SK-N-SH (cell line): ENCODE measurements at regions not wholly inside any gene's neighbourhood (a gene's known extent, or its start where the extent isn't known, plus 50 kb on each side); places are given as distances from the start of the nearest gene placed in this dataset.

Experiments
- CTCF ChIA-PET: fragments of 300-600, 350-600 bp; formaldehyde crosslinking; extraction: SDS; loops from one replicate; lab custom pipeline; 2021; lab: Yijun Ruan, JAX
- POLR2A ChIA-PET: fragments of 350-600 bp; sonication (Branson Sonifier 250); formaldehyde crosslinking; extraction: SDS; loops from one replicate; lab custom pipeline; 2020; ENCODE audit warnings: antibody characterized with exemption, inconsistent platforms; lab: Yijun Ruan, JAX
- DNase-seq: peaks from one replicate; pipeline ENCODE4 v3.0.0; 2012
- H2AFZ ChIP-seq: fragments of 200-600 bp; sonication (generic); 2 replicates; pipeline ENCODE4 v1.8.1; 2016; ENCODE audit warnings: antibody characterized with exemption, mild to moderate bottlenecking, low read depth
- H3F3A ChIP-seq: fragments of 200-600 bp; sonication (generic); replicated peaks from 2 replicates; pipeline ENCODE3; 2016; ENCODE audit warnings: antibody characterized with exemption, mild to moderate bottlenecking; ENCODE audit not compliant: insufficient read depth
- H3K27ac ChIP-seq, 2 experiments: fragments of 200-500 bp in 1 of 2; fragments of 200-600 bp in 1 of 2; sonication (Bioruptor generic) in 1 of 2; sonication (generic), shearing (Covaris generic) in 1 of 2; 2 replicates each; pipeline versions ENCODE4 v1.5.1 to v1.6.1; 2014 to 2016; ENCODE audit warnings: low read depth in 2 of 2, inconsistent platforms in 1 of 2, low read length in 1 of 2, mild to moderate bottlenecking in 1 of 2, mixed read lengths in 1 of 2
- H3K27me3 ChIP-seq: fragments of 200-600 bp; sonication (generic), shearing (Covaris generic); 2 replicates; pipeline ENCODE4 v1.6.1; 2016; ENCODE audit warnings: mixed run types; ENCODE audit not compliant: insufficient read depth
- H3K36me3 ChIP-seq, 2 experiments: fragments of 200-500 bp in 1 of 2; fragments of 200-600 bp in 1 of 2; sonication (Bioruptor generic) in 1 of 2; sonication (generic) in 1 of 2; replicated peaks in 1 of 2; 2 replicates each; pipeline versions ENCODE3 to v1.5.1; 2014 to 2016; ENCODE audit warnings: low read length in 1 of 2, mild to moderate bottlenecking in 1 of 2; ENCODE audit not compliant: insufficient read depth in 2 of 2, control insufficient read depth in 1 of 2
- H3K4me1 ChIP-seq, 2 experiments: fragments of 200-500 bp in 1 of 2; fragments of 200-600 bp in 1 of 2; sonication (Bioruptor generic) in 1 of 2; sonication (generic), shearing (Covaris generic) in 1 of 2; 2 replicates each; pipeline versions ENCODE4 v1.5.1 to v1.6.1; 2014 to 2016; ENCODE audit warnings: low read depth in 1 of 2, low read length in 1 of 2, mixed run types in 1 of 2; ENCODE audit not compliant: insufficient read depth in 2 of 2, control insufficient read depth in 1 of 2
- H3K4me2 ChIP-seq: fragments of 200-600 bp; sonication (generic), shearing (Covaris generic); 2 replicates; pipeline ENCODE4 v1.6.1; 2017; ENCODE audit warnings: mixed run types
- H3K4me3 ChIP-seq, 2 experiments: fragments of 200-500 bp in 1 of 2; fragments of 200-600 bp in 1 of 2; sonication (Bioruptor generic) in 1 of 2; sonication (generic), shearing (Covaris generic) in 1 of 2; 2 replicates each; pipeline versions ENCODE4 v1.5.1 to v1.8.1; 2014 to 2016; ENCODE audit warnings: low read depth in 2 of 2, inconsistent platforms in 1 of 2, low read length in 1 of 2, mild to moderate bottlenecking in 1 of 2, mixed read lengths in 1 of 2, moderate library complexity in 1 of 2
- H3K79me2 ChIP-seq: fragments of 200-600 bp; sonication (generic); 2 replicates; pipeline ENCODE4 v1.8.1; 2017; ENCODE audit warnings: mild to moderate bottlenecking; ENCODE audit not compliant: insufficient read depth
- H3K9ac ChIP-seq: fragments of 200-600 bp; sonication (generic); 2 replicates; pipeline ENCODE4 v1.6.1; 2017; ENCODE audit warnings: mixed run types
- H3K9me2 ChIP-seq: fragments of 200-600 bp; sonication (generic); 2 replicates; pipeline ENCODE4 v1.6.1; 2017; ENCODE audit warnings: mixed run types
- H3K9me3 ChIP-seq: fragments of 200-600 bp; sonication (generic); 2 replicates; pipeline ENCODE4 v1.6.1; 2017; ENCODE audit warnings: mixed run types, mild to moderate bottlenecking, moderate library complexity
- H4K20me1 ChIP-seq: fragments of 200-600 bp; sonication (generic); 2 replicates; pipeline ENCODE4 v1.6.1; 2017; ENCODE audit warnings: mild to moderate bottlenecking, mixed run types; ENCODE audit not compliant: insufficient read depth
- EP300 ChIP-seq, 2 experiments: IDR thresholded peaks; 2 replicates each; pipeline versions ENCODE4 v1.4.0 to v1.6.1; 2012; ENCODE audit warnings: borderline replicate concordance in 1 of 2, low read depth in 1 of 2, low read length in 1 of 2
- EZH2phosphoT487 ChIP-seq: fragments of 200-600 bp; sonication (generic); IDR thresholded peaks from 2 replicates; pipeline ENCODE4 v1.6.1; 2017; ENCODE audit warnings: low read depth, mixed run types, mild to moderate bottlenecking, antibody characterized with exemption, moderate library complexity, borderline replicate concordance
- FOXJ3 ChIP-seq: sonication (generic); formaldehyde crosslinking; IDR thresholded peaks from 2 replicates; pipeline ENCODE4 v1.5.1; 2020; ENCODE audit warnings: mild to moderate bottlenecking, missing genetic modification reagents
- FOXM1 ChIP-seq: IDR thresholded peaks from 2 replicates; pipeline ENCODE4 v1.4.0; 2012; ENCODE audit warnings: low read depth, mild to moderate bottlenecking
- GABPA ChIP-seq: IDR thresholded peaks from 2 replicates; pipeline ENCODE4 v1.4.0; 2012; ENCODE audit warnings: low read depth, mild to moderate bottlenecking
- JUND ChIP-seq: IDR thresholded peaks from 2 replicates; pipeline ENCODE4 v1.4.0; 2012
- MEF2A ChIP-seq: IDR thresholded peaks from 2 replicates; pipeline ENCODE4 v1.4.0; 2012; ENCODE audit warnings: low read depth, borderline replicate concordance
- MXI1 ChIP-seq: IDR thresholded peaks from 2 replicates; pipeline ENCODE4 v1.6.1; 2012; ENCODE audit warnings: mild to moderate bottlenecking, low read depth, low read length, improper control_type of control experiment
- NRF1 ChIP-seq: IDR thresholded peaks from 2 replicates; pipeline ENCODE4 v1.6.1; 2012; ENCODE audit warnings: low read depth, mild to moderate bottlenecking, low read length
- PBX3 ChIP-seq: IDR thresholded peaks from 2 replicates; pipeline ENCODE4; 2012
- RAD21 ChIP-seq: IDR thresholded peaks from 2 replicates; pipeline ENCODE4 v1.6.1; 2012; ENCODE audit warnings: mild to moderate bottlenecking, low read length
- RFX5 ChIP-seq: IDR thresholded peaks from 2 replicates; pipeline ENCODE4 v1.6.1; 2012; ENCODE audit warnings: mild to moderate bottlenecking, improper control_type of control experiment, low read length
- SIN3A ChIP-seq: IDR thresholded peaks from 2 replicates; pipeline ENCODE4 v1.6.1; 2012; ENCODE audit warnings: low read depth, mild to moderate bottlenecking, low read length, moderate library complexity, borderline replicate concordance
- SMC3 ChIP-seq: IDR thresholded peaks from 2 replicates; pipeline ENCODE4 v1.6.1; 2012; ENCODE audit warnings: low read depth, low read length, improper control_type of control experiment
- TAF1 ChIP-seq: IDR thresholded peaks from 2 replicates; pipeline ENCODE4 v1.6.1; 2012; ENCODE audit warnings: low read depth, mild to moderate bottlenecking, low read length, moderate library complexity, borderline replicate concordance
- YY1 ChIP-seq: IDR thresholded peaks from 2 replicates; pipeline ENCODE4 v1.4.0; 2012; ENCODE audit warnings: low read depth, mild to moderate bottlenecking
- WGBS: methylation state at CpG from one replicate; pipeline ENCODE4 v1.1.6; 2017; ENCODE audit warnings: low lambda C conversion rate; 5-methylcytosine and 5-hydroxymethylcytosine counted together
- TF ChIP-seq, protein P1 (sequence below): IDR thresholded peaks from 2 replicates; pipeline ENCODE4 v1.4.0; 2012; ENCODE audit warnings: low read depth
- TF ChIP-seq, protein P2 (sequence below): IDR thresholded peaks from 2 replicates; pipeline ENCODE4 v1.4.0; 2012; ENCODE audit warnings: low read depth, borderline replicate concordance
- TF ChIP-seq, protein P3 (sequence below): IDR thresholded peaks from 2 replicates; pipeline ENCODE4 v1.6.1; 2012; ENCODE audit warnings: mild to moderate bottlenecking, low read depth, low read length, moderate library complexity

GRCh38 chr2:21429747-21430146, 306.0 kb downstream of the TDRD15 start:
- Histone ChIP-seq H3K27ac (no peak overlapping the region), H3F3A (no peaks in the 10 kb centered on the region), H3K79me2 (no peaks in the 10 kb centered on the region), H3K27me3 (no peaks in the 10 kb centered on the region), H4K20me1 (no peaks in the 10 kb centered on the region), H3K9me2 (no peaks in the 10 kb centered on the region), H3K36me3 (no peaks in the 10 kb centered on the region), H3K4me3 (no peak overlapping the region), H3K9ac (no peak overlapping the region), H3K9me3 (no peaks in the 10 kb centered on the region), H2AFZ (no peak overlapping the region), H3K4me1 (peaks cover 0 to 16% of the 10 kb centered on the region in 2 experiments; a peak in 2 of 4 replicates), H3K4me2 (no peak overlapping the region)
- DNase-seq: no peak
- CTCF ChIA-PET: interaction anchor here (0.7 to 3.7 kb wide), 3 partner anchors 8 to 57 kb away, joined by 3 to 13 read pairs (median 4); no protein-coding TSS in a partner anchor
- POLR2A ChIA-PET: interaction anchor here (1.8 kb wide), 1 partner anchor 204 kb away, joined by 13 read pairs; no protein-coding TSS in a partner anchor
- TF ChIP-seq EZH2phosphoT487 (no peak), PBX3 (no peak)
- 67% methylated on average over 1 of the region's 1 CpG for WGBS

GRCh38 chr2:21431078-21431477, 307.3 kb downstream of the TDRD15 start:
- Histone ChIP-seq H4K20me1 (no peaks in the 10 kb centered on the region), H3K9me3 (no peaks in the 10 kb centered on the region), H3K79me2 (no peaks in the 10 kb centered on the region), H3K27me3 (no peaks in the 10 kb centered on the region), H2AFZ (no peak overlapping the region), H3K9me2 (no peaks in the 10 kb centered on the region), H3K4me2 (no peak overlapping the region), H3K4me1 (peaks cover 0 to 16% of the 10 kb centered on the region in 2 experiments; a peak in 2 of 4 replicates), H3K27ac (peak overlapping the region in 1 of 2 experiments; percentile 98; a peak in 2 of 4 replicates), H3K36me3 (no peaks in the 10 kb centered on the region), H3F3A (no peaks in the 10 kb centered on the region), H3K9ac (no peak overlapping the region), H3K4me3 (no peak overlapping the region)
- DNase-seq: peak; percentile 85
- POLR2A ChIA-PET: interaction anchor here (0.5 to 1.8 kb wide), 7 partner anchors 12 to 203 kb away, joined by 3 to 13 read pairs (median 4); no protein-coding TSS in a partner anchor
- CTCF ChIA-PET: interaction anchor here (0.7 to 3.7 kb wide), 6 partner anchors 9 to 255 kb away, joined by 3 to 13 read pairs (median 4); no protein-coding TSS in a partner anchor
- 23% methylated on average over 5 of the region's 5 CpGs for WGBS
- TF ChIP-seq GABPA (no peak), TAF1 (no peak), MEF2A (no peak), FOXM1 (no peak), EP300 (IDR thresholded peaks at IDR 0.05; ENCODE audit: borderline replicate concordance in 1 of 2, low read depth in 1 of 2, low read length in 1 of 2) (peak in 1 of 2 experiments; percentile 99; a peak in 2 of 4 replicates), SIN3A (no peak), JUND (no peak), FOXJ3 (peak; percentile 99), NRF1 (no peak), YY1 (no peak), MXI1 (peak; percentile 91), EZH2phosphoT487 (no peak), SMC3 (no peak), RFX5 (0 out of 2 replicates have a peak, but pooled peaks have one; percentile 9), RAD21 (peak; percentile 43)
- TF ChIP-seq, protein P1, sequence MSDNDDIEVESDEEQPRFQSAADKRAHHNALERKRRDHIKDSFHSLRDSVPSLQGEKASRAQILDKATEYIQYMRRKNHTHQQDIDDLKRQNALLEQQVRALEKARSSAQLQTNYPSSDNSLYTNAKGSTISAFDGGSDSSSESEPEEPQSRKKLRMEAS: no peak
- TF ChIP-seq, protein P2, sequence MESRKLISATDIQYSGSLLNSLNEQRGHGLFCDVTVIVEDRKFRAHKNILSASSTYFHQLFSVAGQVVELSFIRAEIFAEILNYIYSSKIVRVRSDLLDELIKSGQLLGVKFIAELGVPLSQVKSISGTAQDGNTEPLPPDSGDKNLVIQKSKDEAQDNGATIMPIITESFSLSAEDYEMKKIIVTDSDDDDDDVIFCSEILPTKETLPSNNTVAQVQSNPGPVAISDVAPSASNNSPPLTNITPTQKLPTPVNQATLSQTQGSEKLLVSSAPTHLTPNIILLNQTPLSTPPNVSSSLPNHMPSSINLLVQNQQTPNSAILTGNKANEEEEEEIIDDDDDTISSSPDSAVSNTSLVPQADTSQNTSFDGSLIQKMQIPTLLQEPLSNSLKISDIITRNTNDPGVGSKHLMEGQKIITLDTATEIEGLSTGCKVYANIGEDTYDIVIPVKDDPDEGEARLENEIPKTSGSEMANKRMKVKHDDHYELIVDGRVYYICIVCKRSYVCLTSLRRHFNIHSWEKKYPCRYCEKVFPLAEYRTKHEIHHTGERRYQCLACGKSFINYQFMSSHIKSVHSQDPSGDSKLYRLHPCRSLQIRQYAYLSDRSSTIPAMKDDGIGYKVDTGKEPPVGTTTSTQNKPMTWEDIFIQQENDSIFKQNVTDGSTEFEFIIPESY: no peak
- TF ChIP-seq, protein P3, sequence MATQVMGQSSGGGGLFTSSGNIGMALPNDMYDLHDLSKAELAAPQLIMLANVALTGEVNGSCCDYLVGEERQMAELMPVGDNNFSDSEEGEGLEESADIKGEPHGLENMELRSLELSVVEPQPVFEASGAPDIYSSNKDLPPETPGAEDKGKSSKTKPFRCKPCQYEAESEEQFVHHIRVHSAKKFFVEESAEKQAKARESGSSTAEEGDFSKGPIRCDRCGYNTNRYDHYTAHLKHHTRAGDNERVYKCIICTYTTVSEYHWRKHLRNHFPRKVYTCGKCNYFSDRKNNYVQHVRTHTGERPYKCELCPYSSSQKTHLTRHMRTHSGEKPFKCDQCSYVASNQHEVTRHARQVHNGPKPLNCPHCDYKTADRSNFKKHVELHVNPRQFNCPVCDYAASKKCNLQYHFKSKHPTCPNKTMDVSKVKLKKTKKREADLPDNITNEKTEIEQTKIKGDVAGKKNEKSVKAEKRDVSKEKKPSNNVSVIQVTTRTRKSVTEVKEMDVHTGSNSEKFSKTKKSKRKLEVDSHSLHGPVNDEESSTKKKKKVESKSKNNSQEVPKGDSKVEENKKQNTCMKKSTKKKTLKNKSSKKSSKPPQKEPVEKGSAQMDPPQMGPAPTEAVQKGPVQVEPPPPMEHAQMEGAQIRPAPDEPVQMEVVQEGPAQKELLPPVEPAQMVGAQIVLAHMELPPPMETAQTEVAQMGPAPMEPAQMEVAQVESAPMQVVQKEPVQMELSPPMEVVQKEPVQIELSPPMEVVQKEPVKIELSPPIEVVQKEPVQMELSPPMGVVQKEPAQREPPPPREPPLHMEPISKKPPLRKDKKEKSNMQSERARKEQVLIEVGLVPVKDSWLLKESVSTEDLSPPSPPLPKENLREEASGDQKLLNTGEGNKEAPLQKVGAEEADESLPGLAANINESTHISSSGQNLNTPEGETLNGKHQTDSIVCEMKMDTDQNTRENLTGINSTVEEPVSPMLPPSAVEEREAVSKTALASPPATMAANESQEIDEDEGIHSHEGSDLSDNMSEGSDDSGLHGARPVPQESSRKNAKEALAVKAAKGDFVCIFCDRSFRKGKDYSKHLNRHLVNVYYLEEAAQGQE: no peak
